ENCODE measurements at regions not wholly inside any gene's neighbourhood (a gene's known extent, or its start where the extent isn't known, plus 50 kb on each side); places are given as distances from the start of the nearest gene placed in this dataset.

DNA sequence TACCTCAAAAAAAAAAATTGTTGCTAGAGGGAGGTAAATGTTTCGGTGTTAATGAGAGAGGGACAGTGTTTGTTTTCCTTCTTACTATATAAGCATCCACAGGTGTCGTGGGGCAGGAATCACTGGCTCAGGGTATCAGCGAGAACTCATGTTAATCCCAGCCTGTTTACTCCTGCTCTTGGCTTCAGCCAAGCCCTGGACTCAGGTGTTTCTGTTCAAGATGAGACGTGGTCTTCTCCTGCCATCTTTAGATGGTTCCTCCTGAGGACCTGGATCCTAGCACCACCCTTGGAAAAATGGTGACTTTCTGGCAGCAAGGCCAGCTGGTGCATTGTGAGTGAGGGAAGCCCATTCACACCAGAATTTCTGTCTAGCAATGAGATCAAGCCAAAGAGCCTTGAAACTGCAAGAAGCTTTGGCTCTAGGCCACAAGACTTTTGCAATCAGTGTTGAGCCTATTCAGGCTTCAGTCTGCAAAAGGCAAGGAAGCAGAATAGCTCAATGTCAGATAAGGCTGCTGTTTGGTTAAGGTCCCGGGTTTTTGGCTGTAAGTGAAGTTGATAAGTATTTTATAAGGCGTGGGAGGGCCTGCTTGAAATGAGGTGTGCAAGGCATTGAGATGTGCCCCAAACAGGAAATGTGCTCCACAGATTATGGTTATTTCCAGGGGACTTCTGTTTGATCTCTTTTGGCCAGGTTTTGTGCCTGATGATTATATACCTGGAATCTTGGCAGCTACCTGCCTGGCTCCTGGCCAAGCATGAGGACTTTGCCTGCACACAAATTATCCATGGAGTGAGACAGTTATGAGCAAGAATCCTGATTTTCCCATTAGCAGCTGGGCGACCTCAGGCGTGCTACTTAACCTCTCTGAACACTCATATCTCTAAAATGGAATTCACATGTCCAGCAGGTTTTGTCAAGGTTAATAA is 99.8 kb downstream of the TENT4A start:
- TF ChIP-seq CREB1 (IDR thresholded peaks at IDR 0.05; ENCODE audit: low read depth): no peak
- TF ChIP-seq, protein P1, sequence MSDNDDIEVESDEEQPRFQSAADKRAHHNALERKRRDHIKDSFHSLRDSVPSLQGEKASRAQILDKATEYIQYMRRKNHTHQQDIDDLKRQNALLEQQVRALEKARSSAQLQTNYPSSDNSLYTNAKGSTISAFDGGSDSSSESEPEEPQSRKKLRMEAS (IDR thresholded peaks at IDR 0.05): no peak
- no peak for TF ChIP-seq YY1 (IDR thresholded peaks at IDR 0.05; ENCODE audit: low read depth)
- no peak for TF ChIP-seq FOXM1 (IDR thresholded peaks at IDR 0.05; ENCODE audit: borderline replicate concordance, low read depth)
- TF ChIP-seq, protein P2, sequence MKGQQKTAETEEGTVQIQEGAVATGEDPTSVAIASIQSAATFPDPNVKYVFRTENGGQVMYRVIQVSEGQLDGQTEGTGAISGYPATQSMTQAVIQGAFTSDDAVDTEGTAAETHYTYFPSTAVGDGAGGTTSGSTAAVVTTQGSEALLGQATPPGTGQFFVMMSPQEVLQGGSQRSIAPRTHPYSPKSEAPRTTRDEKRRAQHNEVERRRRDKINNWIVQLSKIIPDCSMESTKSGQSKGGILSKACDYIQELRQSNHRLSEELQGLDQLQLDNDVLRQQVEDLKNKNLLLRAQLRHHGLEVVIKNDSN (IDR thresholded peaks at IDR 0.05): no peak
- no peak for TF ChIP-seq EGR1 (IDR thresholded peaks at IDR 0.05)
- TF ChIP-seq, protein P3, sequence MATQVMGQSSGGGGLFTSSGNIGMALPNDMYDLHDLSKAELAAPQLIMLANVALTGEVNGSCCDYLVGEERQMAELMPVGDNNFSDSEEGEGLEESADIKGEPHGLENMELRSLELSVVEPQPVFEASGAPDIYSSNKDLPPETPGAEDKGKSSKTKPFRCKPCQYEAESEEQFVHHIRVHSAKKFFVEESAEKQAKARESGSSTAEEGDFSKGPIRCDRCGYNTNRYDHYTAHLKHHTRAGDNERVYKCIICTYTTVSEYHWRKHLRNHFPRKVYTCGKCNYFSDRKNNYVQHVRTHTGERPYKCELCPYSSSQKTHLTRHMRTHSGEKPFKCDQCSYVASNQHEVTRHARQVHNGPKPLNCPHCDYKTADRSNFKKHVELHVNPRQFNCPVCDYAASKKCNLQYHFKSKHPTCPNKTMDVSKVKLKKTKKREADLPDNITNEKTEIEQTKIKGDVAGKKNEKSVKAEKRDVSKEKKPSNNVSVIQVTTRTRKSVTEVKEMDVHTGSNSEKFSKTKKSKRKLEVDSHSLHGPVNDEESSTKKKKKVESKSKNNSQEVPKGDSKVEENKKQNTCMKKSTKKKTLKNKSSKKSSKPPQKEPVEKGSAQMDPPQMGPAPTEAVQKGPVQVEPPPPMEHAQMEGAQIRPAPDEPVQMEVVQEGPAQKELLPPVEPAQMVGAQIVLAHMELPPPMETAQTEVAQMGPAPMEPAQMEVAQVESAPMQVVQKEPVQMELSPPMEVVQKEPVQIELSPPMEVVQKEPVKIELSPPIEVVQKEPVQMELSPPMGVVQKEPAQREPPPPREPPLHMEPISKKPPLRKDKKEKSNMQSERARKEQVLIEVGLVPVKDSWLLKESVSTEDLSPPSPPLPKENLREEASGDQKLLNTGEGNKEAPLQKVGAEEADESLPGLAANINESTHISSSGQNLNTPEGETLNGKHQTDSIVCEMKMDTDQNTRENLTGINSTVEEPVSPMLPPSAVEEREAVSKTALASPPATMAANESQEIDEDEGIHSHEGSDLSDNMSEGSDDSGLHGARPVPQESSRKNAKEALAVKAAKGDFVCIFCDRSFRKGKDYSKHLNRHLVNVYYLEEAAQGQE (IDR thresholded peaks at IDR 0.05; ENCODE audit: low read depth): no peak
- TF ChIP-seq RAD21 (IDR thresholded peaks at IDR 0.05; ENCODE audit: low read depth): no peak
- TF ChIP-seq ZBTB7A (IDR thresholded peaks at IDR 0.05; ENCODE audit: low read depth): no peak
- TF ChIP-seq TAF1 (IDR thresholded peaks at IDR 0.05; ENCODE audit: low read depth): no peak
- TF ChIP-seq NFIC (IDR thresholded peaks at IDR 0.05): no peak
- no peak for TF ChIP-seq CEBPB (IDR thresholded peaks at IDR 0.05)
- TF ChIP-seq TEAD4 (IDR thresholded peaks at IDR 0.05): no peak
- no peak for TF ChIP-seq EP300 (IDR thresholded peaks at IDR 0.05; ENCODE audit: borderline replicate concordance)

DNA sequence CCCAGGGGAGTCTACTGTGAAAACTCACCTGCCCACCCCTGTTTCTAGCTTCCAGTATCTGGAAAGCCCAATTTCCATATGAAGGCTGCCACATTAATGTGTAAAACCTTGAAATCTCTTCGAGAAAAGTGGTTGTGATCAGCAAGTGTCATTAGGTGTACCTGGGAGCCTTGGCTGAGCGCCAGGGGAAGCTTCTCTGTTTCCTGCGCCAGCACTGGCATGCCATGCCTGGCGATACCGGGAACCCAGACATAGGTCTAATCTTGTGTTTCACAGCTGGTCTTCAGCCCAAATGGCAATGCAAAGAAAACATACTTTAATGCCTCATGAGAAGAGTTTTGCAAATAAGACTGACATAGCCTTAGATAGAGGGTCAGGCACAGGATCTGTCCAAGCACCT is 101.6 kb downstream of the TENT4A start:
- TF ChIP-seq, protein P1 (IDR thresholded peaks at IDR 0.05): no peak
- TF ChIP-seq YY1 (IDR thresholded peaks at IDR 0.05; ENCODE audit: low read depth) (no peak), RAD21 (IDR thresholded peaks at IDR 0.05; ENCODE audit: low read depth) (no peak), NFIC (IDR thresholded peaks at IDR 0.05) (no peak), CEBPB (IDR thresholded peaks at IDR 0.05) (no peak), EGR1 (IDR thresholded peaks at IDR 0.05) (no peak), ZBTB7A (IDR thresholded peaks at IDR 0.05; ENCODE audit: low read depth) (no peak), CREB1 (IDR thresholded peaks at IDR 0.05; ENCODE audit: low read depth) (no peak), EP300 (IDR thresholded peaks at IDR 0.05; ENCODE audit: borderline replicate concordance) (no peak), TEAD4 (IDR thresholded peaks at IDR 0.05) (no peak), TAF1 (IDR thresholded peaks at IDR 0.05; ENCODE audit: low read depth) (no peak), TCF12 (IDR thresholded peaks at IDR 0.05; ENCODE audit: low read depth) (no peak), FOXM1 (IDR thresholded peaks at IDR 0.05; ENCODE audit: borderline replicate concordance, low read depth) (no peak)
- TF ChIP-seq, protein P2 (IDR thresholded peaks at IDR 0.05): no peak
- TF ChIP-seq, protein P3 (IDR thresholded peaks at IDR 0.05; ENCODE audit: low read depth): no peak

DNA sequence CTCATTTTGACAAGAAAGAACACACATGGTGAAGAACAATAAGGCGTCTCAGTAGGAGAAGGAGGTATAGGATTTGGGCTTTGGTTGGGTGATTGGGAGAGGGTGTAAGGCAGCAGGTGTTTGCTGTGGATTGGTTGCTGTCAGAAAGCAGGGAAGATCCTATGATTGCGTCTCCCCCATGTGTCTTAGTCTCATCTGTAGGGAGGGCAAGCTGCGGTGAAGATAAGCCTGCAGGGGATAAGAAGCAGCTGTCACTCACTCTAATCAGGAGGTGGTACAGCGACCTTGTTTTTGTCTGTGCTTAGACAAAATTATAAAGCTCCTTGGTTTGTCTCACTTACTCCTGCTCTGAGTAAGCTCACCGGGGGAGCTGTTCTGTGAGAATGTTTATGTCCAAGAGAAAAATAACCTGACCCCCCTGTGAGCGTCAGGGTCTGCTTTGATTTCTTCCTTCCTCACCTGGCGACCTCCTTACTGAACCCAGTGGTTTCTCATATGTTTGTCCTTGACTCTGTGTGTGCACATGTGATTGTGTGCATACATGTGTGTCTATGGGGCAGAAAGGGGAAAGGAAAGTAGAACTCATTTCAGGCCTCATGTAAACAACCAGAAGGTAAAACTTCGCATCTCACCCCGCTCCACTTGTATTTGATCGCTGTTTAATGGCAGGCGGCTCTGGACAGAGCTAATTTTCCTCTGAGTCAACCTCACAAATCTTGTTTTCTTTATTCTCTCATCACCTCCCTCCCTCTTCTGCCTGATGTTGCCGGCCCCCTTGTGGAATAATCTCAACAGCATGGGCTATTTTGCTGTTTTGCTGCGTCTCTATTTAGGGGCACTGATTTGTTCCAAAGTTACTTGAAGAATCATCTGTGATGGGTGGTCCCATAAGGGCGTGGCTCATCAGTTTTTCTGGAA is 105.6 kb downstream of the TENT4A start:
- no peak for TF ChIP-seq TCF12 (IDR thresholded peaks at IDR 0.05; ENCODE audit: low read depth)
- no peak for TF ChIP-seq EGR1 (IDR thresholded peaks at IDR 0.05)
- TF ChIP-seq TAF1 (IDR thresholded peaks at IDR 0.05; ENCODE audit: low read depth): no peak
- TF ChIP-seq CREB1 (IDR thresholded peaks at IDR 0.05; ENCODE audit: low read depth): no peak
- no peak for TF ChIP-seq YY1 (IDR thresholded peaks at IDR 0.05; ENCODE audit: low read depth)
- TF ChIP-seq NFIC (IDR thresholded peaks at IDR 0.05): no peak
- TF ChIP-seq, protein P2 (IDR thresholded peaks at IDR 0.05): no peak
- TF ChIP-seq, protein P1 (IDR thresholded peaks at IDR 0.05): no peak
- TF ChIP-seq RAD21 (IDR thresholded peaks at IDR 0.05; ENCODE audit: low read depth): no peak

DNA sequence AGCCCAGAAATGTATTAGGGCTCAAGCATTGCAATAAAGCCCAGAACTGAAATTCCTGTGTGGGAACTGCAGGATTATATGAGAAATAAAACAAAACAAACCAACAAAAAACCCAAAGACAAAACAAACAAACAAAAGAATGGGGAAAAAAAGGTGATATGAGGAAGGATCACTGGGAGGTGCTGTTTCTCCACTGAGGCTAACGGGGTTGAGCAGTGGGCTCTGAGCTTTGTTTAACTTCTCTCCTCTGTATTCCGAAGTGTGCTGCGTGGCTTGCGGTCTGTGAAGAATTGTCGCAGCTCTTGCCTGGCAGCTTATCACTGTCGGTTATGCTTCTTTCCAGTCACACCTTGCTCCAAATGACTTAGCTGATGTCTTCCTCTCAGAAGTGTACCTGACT is 106.3 kb downstream of the TENT4A start:
- TF ChIP-seq NFIC (IDR thresholded peaks at IDR 0.05) (no peak), ZBTB7A (IDR thresholded peaks at IDR 0.05; ENCODE audit: low read depth) (no peak), TEAD4 (IDR thresholded peaks at IDR 0.05) (no peak), TCF12 (IDR thresholded peaks at IDR 0.05; ENCODE audit: low read depth) (no peak), YY1 (IDR thresholded peaks at IDR 0.05; ENCODE audit: low read depth) (no peak)
- TF ChIP-seq, protein P1 (IDR thresholded peaks at IDR 0.05): no peak

All from Ishikawa (cell line).